WI38 (cell line): ENCODE measurements at regions not wholly inside any gene's neighbourhood (a gene's known extent, or its start where the extent isn't known, plus 50 kb on each side); places are given as distances from the start of the nearest gene placed in this dataset.

Experiments used
- H3K4me3 ChIP-seq: 2 replicates; pipeline ENCODE4 v1.5.1; 2011; ENCODE audit warnings: low read depth, mild to moderate bottlenecking, control low read depth, low read length
- CTCF ChIP-seq: IDR thresholded peaks from 2 replicates; pipeline ENCODE4 v1.5.1; 2012; ENCODE audit warnings: low read depth, mild to moderate bottlenecking, control low read depth, low read length

- TF ChIP-seq CTCF, result no peak
Observed at GRCh38 chr6:81806793-81807565, 54.5 kb upstream of the TENT5A start.

GRCh38 chr6:81802356-81802755 lies 49.9 kb upstream of the TENT5A start:
- TF ChIP-seq CTCF, result no peak

More at GRCh38 chr6:81806793-81807565, 54.5 kb upstream of the TENT5A start:
- H3K4me3 ChIP-seq, result no peak overlapping the region

More at GRCh38 chr6:81802356-81802755, 49.9 kb upstream of the TENT5A start:
- no peak overlapping the region for H3K4me3 ChIP-seq
